IMR-90 (cell line): ENCODE measurements at regions not wholly inside any gene's neighbourhood (a gene's known extent, or its start where the extent isn't known, plus 50 kb on each side); places are given as distances from the start of the nearest gene placed in this dataset.

Source experiments
- BHLHE40 ChIP-seq: fragments of 150-350 bp; IDR thresholded peaks from 2 replicates; pipeline ENCODE4 v1.6.1; 2016; ENCODE audit warnings: mild to moderate bottlenecking, low read depth, low read length
- CEBPB ChIP-seq: IDR thresholded peaks from 2 replicates; pipeline ENCODE4 v1.6.1; 2012; ENCODE audit warnings: low read depth, low read length, improper control_type of control experiment
- CTCF ChIP-seq: conservative IDR thresholded peaks from 2 replicates; pipeline ENCODE4 v1.5.1; 2012; ENCODE audit warnings: mild to moderate bottlenecking, low read depth, low read length, improper control_type of control experiment
- ELK1 ChIP-seq: fragments of 150-350 bp; IDR thresholded peaks from 2 replicates; pipeline ENCODE4 v1.6.1; 2016; ENCODE audit warnings: low read depth, mild to moderate bottlenecking, low read length, moderate library complexity, borderline replicate concordance
- FOS ChIP-seq: fragments of 150-350 bp; IDR thresholded peaks from 2 replicates; pipeline ENCODE4 v1.6.1; 2016; ENCODE audit warnings: low read depth, low read length
- MAFK ChIP-seq: IDR thresholded peaks from 2 replicates; pipeline ENCODE4 v1.6.1; 2012; ENCODE audit warnings: low read depth, low read length, improper control_type of control experiment
- MXI1 ChIP-seq: IDR thresholded peaks from 2 replicates; pipeline ENCODE4 v1.6.1; 2012; ENCODE audit warnings: low read depth, mild to moderate bottlenecking, low read length, moderate library complexity, borderline replicate concordance
- NFE2L2 ChIP-seq: fragments of 150-350 bp; IDR thresholded peaks from 2 replicates; pipeline ENCODE4 v1.6.1; 2016; ENCODE audit warnings: low read depth, mild to moderate bottlenecking, low read length
- POLR2A ChIP-seq: IDR thresholded peaks from 2 replicates; pipeline ENCODE4 v1.6.1; 2012; ENCODE audit warnings: mild to moderate bottlenecking, low read depth, low read length
- RAD21 ChIP-seq: IDR thresholded peaks from 2 replicates; pipeline ENCODE4 v1.6.1; 2012; ENCODE audit warnings: low read length, improper control_type of control experiment
- RFX5 ChIP-seq: IDR thresholded peaks from 2 replicates; pipeline ENCODE4 v1.8.0; 2012; ENCODE audit warnings: low read depth, mild to moderate bottlenecking, low read length, moderate library complexity
- SMC3 ChIP-seq: fragments of 150-350 bp; IDR thresholded peaks from 2 replicates; pipeline ENCODE4 v1.6.1; 2016; ENCODE audit warnings: low read depth, mild to moderate bottlenecking, antibody characterized with exemption, low read length, moderate library complexity
- USF2 ChIP-seq: fragments of 150-350 bp; IDR thresholded peaks from 2 replicates; pipeline ENCODE4 v1.6.1; 2017; ENCODE audit warnings: mild to moderate bottlenecking, antibody characterized with exemption, low read length, low read depth

- TF ChIP-seq POLR2A, result no peak
- no peak for TF ChIP-seq CTCF
- TF ChIP-seq USF2, result no peak
- TF ChIP-seq ELK1, result no peak
- no peak for TF ChIP-seq RAD21
- no peak for TF ChIP-seq RFX5
- no peak for TF ChIP-seq SMC3
- no peak for TF ChIP-seq MXI1
- no peak for TF ChIP-seq CEBPB
- no peak for TF ChIP-seq MAFK
- no peak for TF ChIP-seq BHLHE40
- no peak for TF ChIP-seq NFE2L2
- TF ChIP-seq FOS, result no peak
These were observed 53.3 kb upstream of the FAM89A start for GRCh38 chr1:231093156-231093922.
